Thyroid gland (tissue), 4 donors: ENCODE measurements at regions not wholly inside any gene's neighbourhood (a gene's known extent, or its start where the extent isn't known, plus 50 kb on each side); places are given as distances from the start of the nearest gene placed in this dataset.

ENCODE experiments used
- CTCF ChIP-seq, 6 experiments: fragments of 200-600 bp in 3 of 6; fragments of 450-650 bp in 3 of 6; sonication (generic) in 3 of 6; IDR thresholded peaks; one replicate each; pipeline ENCODE4 v1.5.1; 2016 to 2019; ENCODE audit warnings: antibody characterized with exemption in 6 of 6, mild to moderate bottlenecking in 2 of 6, inconsistent platforms in 1 of 6, moderate library complexity in 1 of 6
- POLR2A ChIP-seq, 2 donors: fragments of 450-650 bp; IDR thresholded peaks; one replicate each; pipeline ENCODE4 v1.6.1; 2017; ENCODE audit warnings: antibody characterized with exemption in 2 of 2, mild to moderate bottlenecking in 2 of 2, moderate library complexity in 1 of 2

GRCh38 chr22:23458663-23459541 is 121.2 kb downstream of the IGLL1 start:
- no peak for TF ChIP-seq CTCF (IDR thresholded peaks at IDR 0.05)
- no peak for TF ChIP-seq POLR2A (IDR thresholded peaks at IDR 0.05)
